Transverse colon (tissue), 3 donors: ENCODE measurements at regions not wholly inside any gene's neighbourhood (a gene's known extent, or its start where the extent isn't known, plus 50 kb on each side); places are given as distances from the start of the nearest gene placed in this dataset.

Experiments
- CTCF ChIP-seq, 5 experiments: fragments of 200-600 bp in 3 of 5; fragments of 450-650 bp in 2 of 5; sonication (generic) in 3 of 5; IDR thresholded peaks; 1 replicate in 2 of 5; 2 replicates in 3 of 5; pipeline ENCODE4 v1.5.1; 2016 to 2017; ENCODE audit warnings: antibody characterized with exemption in 5 of 5, inconsistent platforms in 3 of 5, mild to moderate bottlenecking in 2 of 5, moderate library complexity in 1 of 5
- EP300 ChIP-seq: sonication (generic); formaldehyde crosslinking; IDR thresholded peaks from one replicate; pipeline ENCODE4 v1.6.1; 2017; ENCODE audit warnings: antibody characterized with exemption, low read depth

- TF ChIP-seq EP300 (no peak), CTCF (IDR thresholded peaks at IDR 0.05) (no peak)
Observed at GRCh38 chrX:121782544-121782943, 735.1 kb downstream of the GLUD2 start.
